GM10266 (cell line): ENCODE measurements at regions not wholly inside any gene's neighbourhood (a gene's known extent, or its start where the extent isn't known, plus 50 kb on each side); places are given as distances from the start of the nearest gene placed in this dataset.

Experiments
- DNase-seq: peaks from one replicate; pipeline ENCODE4 v3.0.0; 2012; ENCODE audit errors: extremely low spot score
- CTCF ChIP-seq: IDR thresholded peaks from 2 replicates; pipeline ENCODE4 v1.5.1; 2012; ENCODE audit warnings: mild to moderate bottlenecking, low read depth; ENCODE audit not compliant: control insufficient read depth, insufficient read depth; ENCODE audit errors: missing control alignments

DNA sequence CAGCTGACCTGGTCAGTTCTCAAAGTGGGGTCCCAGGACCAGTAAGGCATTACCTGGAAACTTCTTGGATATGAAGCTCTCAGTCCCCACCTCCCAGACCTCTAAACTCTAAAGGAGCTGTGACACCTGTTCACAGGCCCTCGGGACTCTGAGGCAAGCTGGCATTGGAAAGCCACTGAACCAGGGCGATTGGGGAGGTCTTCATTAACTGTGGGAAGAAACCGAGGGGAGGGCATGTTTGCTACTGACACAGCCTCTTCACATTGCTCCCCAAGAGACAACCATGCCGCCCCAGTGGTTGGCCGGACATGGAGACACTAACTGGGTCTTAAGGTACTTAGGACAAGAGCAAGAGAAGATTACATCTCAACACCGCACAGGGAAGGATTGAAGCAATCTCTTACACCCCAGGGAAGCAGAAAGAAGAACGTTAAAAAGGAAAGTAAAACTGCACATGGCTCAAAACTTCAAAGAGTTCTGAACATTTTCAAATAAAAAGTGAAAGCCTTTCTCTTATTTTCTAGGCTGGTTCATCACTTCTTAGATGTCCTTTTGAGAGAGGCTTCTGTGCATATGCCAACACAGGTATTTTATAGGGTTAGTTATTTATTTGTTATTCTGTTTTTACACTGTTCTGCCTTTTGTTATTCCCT, 210.0 kb upstream of the CST7 start:
- DNase-seq: peak; percentile 19
- TF ChIP-seq CTCF: no peak

GRCh38 chr20:24739746-24740145, 209.3 kb upstream of the CST7 start:
- TF ChIP-seq CTCF: no peak
- no peak for DNase-seq

GRCh38 chr20:24741493-24742072, 207.5 kb upstream of the CST7 start:
- no peak for DNase-seq
- no peak for TF ChIP-seq CTCF

DNA sequence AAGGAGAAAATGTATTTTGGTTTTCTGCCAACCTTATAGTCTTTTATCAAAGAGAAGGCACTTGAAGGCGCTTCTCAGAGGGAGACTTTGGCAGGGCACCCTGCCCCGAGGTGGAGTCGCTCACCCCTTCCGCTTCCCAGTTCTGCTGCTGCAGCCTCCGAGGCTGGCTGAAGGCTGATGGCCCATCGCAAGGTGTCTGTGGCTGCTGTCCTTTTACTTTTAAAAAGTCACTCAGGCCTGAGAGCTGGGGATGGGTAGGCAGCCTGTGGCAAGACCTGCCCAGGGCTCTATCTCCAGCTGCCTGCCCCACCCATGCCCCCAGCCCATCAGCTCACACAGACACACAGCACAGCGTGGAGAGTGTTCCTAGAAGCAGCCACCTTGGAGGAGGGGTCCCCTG, 206.6 kb upstream of the CST7 start:
- TF ChIP-seq CTCF: no peak
- no peak for DNase-seq

DNA sequence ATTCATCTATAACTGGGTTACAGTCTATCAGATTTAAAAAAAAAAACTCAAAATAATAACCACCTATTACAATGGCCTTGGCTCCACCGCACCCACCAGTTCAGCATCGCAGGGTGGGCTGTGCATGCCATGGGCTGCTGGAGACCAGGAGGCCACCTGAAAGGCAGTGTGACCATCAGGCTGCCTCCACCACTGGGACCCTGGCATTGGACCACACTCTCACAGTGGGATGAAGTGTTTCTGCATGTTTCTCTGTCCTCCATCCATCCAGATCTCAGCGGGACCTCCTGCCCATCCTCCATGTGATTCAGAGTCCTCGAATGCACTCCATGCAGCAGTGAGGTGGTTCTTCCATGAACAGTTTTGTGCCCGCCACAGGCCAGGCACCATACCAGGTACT, 206.1 kb upstream of the CST7 start:
- no peak for DNase-seq
- no peak for TF ChIP-seq CTCF

GRCh38 chr20:24743641-24744040, 205.4 kb upstream of the CST7 start:
- TF ChIP-seq CTCF: no peak
- no peak for DNase-seq

- no peak for DNase-seq
- no peak for TF ChIP-seq CTCF
Observed at GRCh38 chr20:24744747-24745146, 204.3 kb upstream of the CST7 start.
